ENCODE measurements at regions not wholly inside any gene's neighbourhood (a gene's known extent, or its start where the extent isn't known, plus 50 kb on each side); places are given as distances from the start of the nearest gene placed in this dataset.

DNA sequence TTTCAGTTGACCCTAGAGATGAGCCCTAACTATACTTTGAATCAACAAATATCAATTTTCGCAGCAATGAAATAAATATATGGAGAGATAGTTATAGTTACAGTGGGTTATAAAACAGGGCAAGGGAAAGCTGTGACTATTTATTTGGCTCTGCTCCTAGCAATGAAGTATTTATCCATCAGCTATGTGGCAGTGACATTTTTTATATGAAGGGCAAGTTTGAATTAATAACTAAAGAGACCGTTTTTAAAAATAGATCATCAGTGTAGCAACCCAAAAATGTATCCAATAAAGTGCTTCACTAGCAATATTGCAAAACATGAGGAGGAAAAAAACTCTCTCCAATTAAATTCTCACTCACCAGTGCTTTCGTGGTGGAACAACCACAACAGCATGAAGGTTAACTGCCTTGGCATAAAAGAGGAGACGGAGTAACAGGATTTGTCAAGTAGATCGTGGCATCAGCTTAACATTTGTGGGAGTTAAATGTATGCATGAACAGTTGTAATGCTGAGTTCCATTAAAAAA lies 58.1 kb upstream of the NUDT4 start:
- Histone ChIP-seq H3K36me3 (ENCODE audit: insufficient read depth, low read length) (no peaks in the 10 kb centered on the region), H3K4me3 (ENCODE audit: low read length) (no peak overlapping the region), H2AFZ (ENCODE audit: low read depth, low read length) (no peak overlapping the region), H3K9me3 (ENCODE audit: low read length) (no peaks in the 10 kb centered on the region), H3K4me1 (ENCODE audit: insufficient read depth, low read length) (peaks cover 16% of the 10 kb centered on the region), H3K27me3 (ENCODE audit: insufficient read depth, low read length) (no peaks in the 10 kb centered on the region)

DNA sequence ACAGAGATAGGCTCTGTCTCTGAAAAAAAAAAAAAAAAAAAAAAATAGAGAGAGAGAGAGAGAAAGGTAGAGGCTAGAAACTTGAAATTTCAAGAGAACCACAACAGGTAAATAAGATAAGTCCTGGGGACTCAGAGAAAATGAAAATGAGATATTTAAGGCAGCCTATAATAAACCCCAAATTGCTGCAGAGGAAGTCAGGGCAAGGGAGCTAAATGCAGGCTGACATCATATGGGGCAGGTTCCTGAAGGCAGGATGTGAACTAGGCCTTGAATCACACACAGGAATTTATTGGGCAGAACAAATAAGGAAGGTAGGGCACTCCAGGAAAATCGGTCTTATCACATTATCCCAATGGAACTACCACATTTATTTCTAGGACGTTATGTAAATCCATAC lies 54.9 kb upstream of the NUDT4 start:
- H3K27me3 ChIP-seq (ENCODE audit: insufficient read depth, low read length): no peaks in the 10 kb centered on the region
- H3K4me1 ChIP-seq (ENCODE audit: insufficient read depth, low read length): peaks cover 16% of the 10 kb centered on the region
- no peaks in the 10 kb centered on the region for H3K9me3 ChIP-seq (ENCODE audit: low read length)
- H2AFZ ChIP-seq (ENCODE audit: low read depth, low read length): no peak overlapping the region
- no peaks in the 10 kb centered on the region for H3K36me3 ChIP-seq (ENCODE audit: insufficient read depth, low read length)
- H3K4me3 ChIP-seq (ENCODE audit: low read length): no peak overlapping the region

DNA sequence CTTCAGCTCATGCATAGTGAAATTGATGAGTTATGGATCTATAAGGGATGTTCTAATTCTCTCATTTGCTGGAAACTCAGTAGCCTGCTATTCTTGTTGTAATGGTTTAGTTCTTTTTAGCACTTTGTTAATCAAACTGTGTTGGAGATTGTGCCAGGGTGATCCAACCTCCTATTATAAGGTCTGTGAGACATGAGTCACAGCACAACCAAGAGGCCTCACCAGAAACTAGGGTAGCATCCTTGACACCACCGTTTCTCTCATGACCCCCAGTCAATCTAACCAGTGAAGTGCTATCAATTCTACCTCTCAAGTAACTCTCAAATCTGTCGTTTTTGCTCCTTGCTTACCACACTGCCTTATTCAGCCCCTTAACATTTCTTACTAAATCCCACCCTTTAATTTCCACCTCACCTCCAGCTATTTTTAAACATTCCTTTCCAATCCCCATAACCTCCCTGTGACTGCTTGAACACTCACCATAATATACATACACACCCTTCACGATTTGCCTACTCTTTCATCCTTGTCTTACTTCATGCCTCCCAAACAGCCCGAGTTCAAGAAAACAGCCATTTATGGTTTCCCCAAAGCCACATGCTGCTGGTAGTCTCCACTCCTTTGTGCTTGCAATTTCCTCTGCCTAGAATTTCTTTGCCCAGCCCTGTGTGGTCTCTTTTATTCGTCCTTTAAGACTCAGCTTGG lies 53.9 kb upstream of the NUDT4 start:
- no peak overlapping the region for H2AFZ ChIP-seq (ENCODE audit: low read depth, low read length)
- H3K4me3 ChIP-seq (ENCODE audit: low read length): no peak overlapping the region
- no peaks in the 10 kb centered on the region for H3K9me3 ChIP-seq (ENCODE audit: low read length)

DNA sequence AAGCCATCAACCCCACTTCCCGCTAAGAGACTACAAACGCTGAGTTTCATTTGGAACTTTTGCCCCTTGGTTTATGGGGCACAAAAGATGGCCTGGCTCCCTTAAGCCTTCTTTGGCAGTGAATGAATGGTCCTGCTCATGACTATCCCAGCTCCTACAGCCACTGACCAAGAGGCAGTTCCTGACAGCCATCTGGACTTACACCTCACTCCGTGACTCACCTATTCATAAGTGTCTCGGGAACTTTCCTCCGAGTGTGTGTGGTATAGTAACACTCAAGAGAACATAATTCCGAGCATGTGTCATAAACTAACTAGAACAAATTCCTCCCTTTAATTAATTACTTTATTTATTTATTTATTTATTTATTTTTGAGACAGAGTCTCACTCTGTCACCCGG lies 51.9 kb upstream of the NUDT4 start:
- Histone ChIP-seq H3K36me3 (ENCODE audit: insufficient read depth, low read length) (no peaks in the 10 kb centered on the region), H2AFZ (ENCODE audit: low read depth, low read length) (no peak overlapping the region), H3K9me3 (ENCODE audit: low read length) (no peaks in the 10 kb centered on the region), H3K4me3 (ENCODE audit: low read length) (no peak overlapping the region), H3K27me3 (ENCODE audit: insufficient read depth, low read length) (no peaks in the 10 kb centered on the region), H3K4me1 (ENCODE audit: insufficient read depth, low read length) (no peaks in the 10 kb centered on the region)

More for the DNA sequence above, 53.9 kb upstream of the NUDT4 start:
- Histone ChIP-seq H3K27me3 (ENCODE audit: insufficient read depth, low read length) (no peaks in the 10 kb centered on the region), H3K4me1 (ENCODE audit: insufficient read depth, low read length) (peaks cover 11% of the 10 kb centered on the region), H3K36me3 (ENCODE audit: insufficient read depth, low read length) (no peaks in the 10 kb centered on the region)

Measured in neuron (in vitro differentiated cells).